ENCODE measurements at regions not wholly inside any gene's neighbourhood (a gene's known extent, or its start where the extent isn't known, plus 50 kb on each side); places are given as distances from the start of the nearest gene placed in this dataset.

GRCh38 chr20:6606651-6607050 lies 160.8 kb upstream of the BMP2 start:
- TF ChIP-seq CTCF (IDR thresholded peaks at IDR 0.05): no peak
- TF ChIP-seq POLR2AphosphoS5 (IDR thresholded peaks at IDR 0.05): no peak

Data from suprapubic skin (tissue), 3 donors.